Cardiac fibroblast (primary cell): ENCODE measurements at regions not wholly inside any gene's neighbourhood (a gene's known extent, or its start where the extent isn't known, plus 50 kb on each side); places are given as distances from the start of the nearest gene placed in this dataset.
"Not testable (repeated sequence)": the region's sequence is repeated elsewhere in the genome, so short reads cannot be mapped to it uniquely, and the experiment has no call there.

Source experiments
- DNase-seq, 2 donors: peaks; one replicate each; pipeline versions ENCODE4 v3.0.0 to v3.0.0-alpha.2; 2010; ENCODE audit warnings: low read depth in 2 of 2
- H3K4me3 ChIP-seq, 2 donors: replicated peaks in 1 of 2; 1 replicate in 1 of 2; 2 replicates in 1 of 2; pipeline ENCODE4 v1.5.1; 2011; ENCODE audit warnings: low read depth in 2 of 2, low read length in 2 of 2, mild to moderate bottlenecking in 2 of 2, moderate library complexity in 1 of 2
- CTCF ChIP-seq: IDR thresholded peaks from one replicate; pipeline ENCODE4 v1.5.1; 2011; ENCODE audit warnings: low read depth, mild to moderate bottlenecking, low read length, inconsistent platforms

- TF ChIP-seq CTCF: no peak
- DNase-seq: no peak
- no peak overlapping the region for H3K4me3 ChIP-seq
Measured at GRCh38 chr22:12613199-12613598, 2914.8 kb upstream of the OR11H1 start.

- H3K4me3 ChIP-seq, DNase-seq: not testable (repeated sequence)
Measured at GRCh38 chr22:12613907-12614306, 2914.1 kb upstream of the OR11H1 start.

GRCh38 chr22:12626894-12627293 lies 2901.1 kb upstream of the OR11H1 start:
- not testable (repeated sequence) for DNase-seq, H3K4me3 ChIP-seq

GRCh38 chr22:12629815-12630214 lies 2898.2 kb upstream of the OR11H1 start:
- DNase-seq, H3K4me3 ChIP-seq: not testable (repeated sequence)

GRCh38 chr22:12630965-12631364 lies 2897.0 kb upstream of the OR11H1 start:
- DNase-seq: peak in 1 of 2 donors; percentile 3
- not testable (repeated sequence) for H3K4me3 ChIP-seq

GRCh38 chr22:12637566-12638166 lies 2890.3 kb upstream of the OR11H1 start:
- not testable (repeated sequence) for DNase-seq

GRCh38 chr22:12638319-12638718 lies 2889.7 kb upstream of the OR11H1 start:
- H3K4me3 ChIP-seq, DNase-seq: not testable (repeated sequence)

More at GRCh38 chr22:12637566-12638166, 2890.3 kb upstream of the OR11H1 start:
- H3K4me3 ChIP-seq: not testable (repeated sequence)
